Tibial nerve (tissue), 4 donors: ENCODE measurements at regions not wholly inside any gene's neighbourhood (a gene's known extent, or its start where the extent isn't known, plus 50 kb on each side); places are given as distances from the start of the nearest gene placed in this dataset.
A peak's percentile ranks its signal among the peaks of the same experiment; 100 is the strongest.

ENCODE experiments used
- DNase-seq, 2 donors: peaks; one replicate each; pipeline ENCODE4 v3.0.0-alpha.2; 2019; ENCODE audit warnings: low spot score in 2 of 2
- H3K27ac ChIP-seq, 4 donors: fragments of 200-600 bp; sonication (generic) in 3 of 4; one replicate each; pipeline ENCODE4 v1.5.1; 2017 to 2019; ENCODE audit warnings: mild to moderate bottlenecking in 1 of 4
- H3K27me3 ChIP-seq, 2 donors: fragments of 200-600 bp; sonication (generic) in 1 of 2; one replicate each; pipeline versions ENCODE4 v1.5.1 to v1.6.0; 2017 to 2019
- H3K36me3 ChIP-seq, 3 donors: fragments of 200-600 bp; sonication (generic); one replicate each; pipeline ENCODE4 v1.5.1; 2018 to 2019
- H3K4me1 ChIP-seq, 4 donors: fragments of 200-600 bp; sonication (generic) in 3 of 4; one replicate each; pipeline ENCODE4 v1.5.1; 2017 to 2019
- H3K4me3 ChIP-seq, 4 donors: fragments of 200-600 bp; sonication (generic) in 3 of 4; one replicate each; pipeline ENCODE4 v1.5.1; 2017 to 2019; ENCODE audit warnings: mild to moderate bottlenecking in 1 of 4, moderate library complexity in 1 of 4
- H3K9me3 ChIP-seq, 4 donors: fragments of 200-600 bp; sonication (generic) in 3 of 4; one replicate each; pipeline ENCODE4 v1.5.1; 2017 to 2019
- EP300 ChIP-seq, 2 donors: sonication (generic); formaldehyde crosslinking; IDR thresholded peaks; one replicate each; pipeline ENCODE4 v1.6.1; 2017; ENCODE audit warnings: antibody characterized with exemption in 2 of 2, mild to moderate bottlenecking in 1 of 2
- POLR2A ChIP-seq, 2 donors: fragments of 450-650 bp; IDR thresholded peaks; one replicate each; pipeline ENCODE4 v1.6.1; 2017; ENCODE audit warnings: antibody characterized with exemption in 2 of 2, mild to moderate bottlenecking in 2 of 2, moderate library complexity in 2 of 2
- WGBS, 2 donors: methylation state at CpG; one replicate each; pipeline ENCODE4 v1.1.5; 2018; 5-methylcytosine and 5-hydroxymethylcytosine counted together
- TF ChIP-seq, protein P1 (sequence below), 5 experiments: fragments of 200-600 bp in 3 of 5; fragments of 450-650 bp in 2 of 5; sonication (generic) in 3 of 5; IDR thresholded peaks; one replicate each; pipeline ENCODE4 v1.5.1; 2016 to 2019; ENCODE audit warnings: antibody characterized with exemption in 5 of 5, mild to moderate bottlenecking in 3 of 5, moderate library complexity in 2 of 5

DNA sequence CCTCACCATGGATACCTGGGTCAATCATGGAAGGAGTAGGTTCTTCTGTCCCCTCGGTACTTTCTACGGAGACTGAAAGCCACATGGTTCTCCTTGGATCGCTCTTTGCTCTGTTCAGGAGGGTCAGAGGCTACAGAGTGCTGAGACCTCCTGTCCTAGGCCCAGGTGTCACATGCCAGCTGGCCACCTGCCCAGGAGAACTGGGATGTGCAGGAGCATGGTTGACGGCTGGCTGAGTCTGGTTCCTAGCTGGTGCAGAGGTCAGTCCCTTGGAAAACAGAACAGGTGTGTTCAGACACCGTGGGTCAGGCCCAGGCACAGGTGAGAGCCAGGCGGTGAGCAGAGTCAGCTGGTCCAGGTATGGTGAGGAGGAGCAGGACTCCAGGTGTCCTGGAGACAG is 416.3 kb downstream of the IRX1 start:
- Histone ChIP-seq H3K4me1 (peaks cover 0 to 25% (median 3%) of the 10 kb centered on the region in 4 donors), H3K4me3 (no peak overlapping the region), H3K27ac (no peak overlapping the region), H3K9me3 (no peaks in the 10 kb centered on the region), H3K27me3 (no peaks in the 10 kb centered on the region), H3K36me3 (no peaks in the 10 kb centered on the region)
- WGBS, 2 donors = 88 to 92% methylated on average over 5 to 6 of the region's 6 CpGs
- TF ChIP-seq EP300 (IDR thresholded peaks at IDR 0.05) = no peak
- TF ChIP-seq, protein P1, sequence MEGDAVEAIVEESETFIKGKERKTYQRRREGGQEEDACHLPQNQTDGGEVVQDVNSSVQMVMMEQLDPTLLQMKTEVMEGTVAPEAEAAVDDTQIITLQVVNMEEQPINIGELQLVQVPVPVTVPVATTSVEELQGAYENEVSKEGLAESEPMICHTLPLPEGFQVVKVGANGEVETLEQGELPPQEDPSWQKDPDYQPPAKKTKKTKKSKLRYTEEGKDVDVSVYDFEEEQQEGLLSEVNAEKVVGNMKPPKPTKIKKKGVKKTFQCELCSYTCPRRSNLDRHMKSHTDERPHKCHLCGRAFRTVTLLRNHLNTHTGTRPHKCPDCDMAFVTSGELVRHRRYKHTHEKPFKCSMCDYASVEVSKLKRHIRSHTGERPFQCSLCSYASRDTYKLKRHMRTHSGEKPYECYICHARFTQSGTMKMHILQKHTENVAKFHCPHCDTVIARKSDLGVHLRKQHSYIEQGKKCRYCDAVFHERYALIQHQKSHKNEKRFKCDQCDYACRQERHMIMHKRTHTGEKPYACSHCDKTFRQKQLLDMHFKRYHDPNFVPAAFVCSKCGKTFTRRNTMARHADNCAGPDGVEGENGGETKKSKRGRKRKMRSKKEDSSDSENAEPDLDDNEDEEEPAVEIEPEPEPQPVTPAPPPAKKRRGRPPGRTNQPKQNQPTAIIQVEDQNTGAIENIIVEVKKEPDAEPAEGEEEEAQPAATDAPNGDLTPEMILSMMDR (IDR thresholded peaks at IDR 0.05) = no peak
- no peak for TF ChIP-seq POLR2A (IDR thresholded peaks at IDR 0.05)
- DNase-seq = no peak

DNA sequence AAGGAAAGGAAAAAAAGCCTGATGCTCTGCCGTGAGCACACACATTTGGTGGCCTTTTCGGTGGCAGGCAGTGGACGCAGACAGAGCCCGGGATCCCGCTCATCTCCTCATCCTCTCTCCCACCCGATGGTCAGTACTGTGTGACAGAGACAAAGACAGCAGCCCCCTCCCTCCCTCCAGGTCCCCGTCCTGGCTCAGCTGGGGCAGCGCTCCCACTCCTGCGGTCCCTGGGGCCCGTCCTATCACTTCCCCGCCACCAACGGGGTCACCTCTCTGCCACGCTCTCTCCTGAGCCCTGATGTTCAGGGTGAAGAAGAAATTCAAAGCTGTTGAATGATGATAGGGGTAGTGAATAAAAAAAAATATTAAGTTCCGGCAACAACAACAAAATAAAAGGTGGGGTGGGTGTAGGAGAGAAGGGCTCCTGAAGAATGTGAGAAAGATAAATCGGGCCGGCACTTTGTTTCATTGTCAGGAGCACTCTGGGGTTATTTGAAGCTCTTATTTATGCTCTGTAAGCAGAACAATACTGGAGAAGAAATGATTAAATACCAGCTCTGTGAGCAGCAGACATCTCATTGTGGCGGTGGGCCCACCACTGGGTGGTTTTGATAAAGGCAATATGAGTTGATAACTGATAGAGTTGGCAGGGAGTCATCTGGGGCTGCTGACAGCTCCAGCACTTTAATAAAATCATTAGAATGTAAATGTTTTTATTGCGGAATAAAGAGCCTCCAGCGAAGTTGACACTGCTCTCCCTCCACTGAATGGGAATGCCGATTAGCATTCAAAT is 417.7 kb downstream of the IRX1 start:
- Histone ChIP-seq H3K27me3 (no peaks in the 10 kb centered on the region), H3K9me3 (no peaks in the 10 kb centered on the region), H3K4me3 (no peak overlapping the region), H3K36me3 (no peaks in the 10 kb centered on the region), H3K27ac (no peak overlapping the region), H3K4me1 (peaks cover 0 to 28% (median 3%) of the 10 kb centered on the region in 4 donors)
- WGBS, 2 donors = 83 to 89% methylated on average over 20 of the region's 20 CpGs
- TF ChIP-seq, protein P1 (IDR thresholded peaks at IDR 0.05) = no peak
- no peak for TF ChIP-seq EP300 (IDR thresholded peaks at IDR 0.05)
- TF ChIP-seq POLR2A (IDR thresholded peaks at IDR 0.05) = no peak
- no peak for DNase-seq

- Histone ChIP-seq H3K9me3 (no peaks in the 10 kb centered on the region), H3K4me1 (peaks cover 0 to 45% (median 10%) of the 10 kb centered on the region in 4 donors), H3K27ac (peak overlapping the region in 2 of 4 donors; percentile 26 to 45), H3K36me3 (no peaks in the 10 kb centered on the region), H3K4me3 (no peak overlapping the region), H3K27me3 (no peaks in the 10 kb centered on the region)
- no peak for TF ChIP-seq EP300 (IDR thresholded peaks at IDR 0.05)
- TF ChIP-seq, protein P1 (IDR thresholded peaks at IDR 0.05) = no peak
- no peak for TF ChIP-seq POLR2A (IDR thresholded peaks at IDR 0.05)
- DNase-seq = no peak
- WGBS, 2 donors = 63 to 68% methylated on average over 4 of the region's 4 CpGs
These were observed 420.1 kb downstream of the IRX1 start for GRCh38 chr5:4015709-4016108.

GRCh38 chr5:4017076-4017803 is 421.6 kb downstream of the IRX1 start:
- no peaks in the 10 kb centered on the region for H3K27me3 ChIP-seq
- H3K9me3 ChIP-seq = no peaks in the 10 kb centered on the region
- H3K36me3 ChIP-seq = no peaks in the 10 kb centered on the region
- TF ChIP-seq EP300 (IDR thresholded peaks at IDR 0.05) (no peak), POLR2A (IDR thresholded peaks at IDR 0.05) (no peak)
- TF ChIP-seq, protein P1 (IDR thresholded peaks at IDR 0.05) = no peak
- no peak for DNase-seq
- no peak overlapping the region for H3K4me3 ChIP-seq
- H3K27ac ChIP-seq = peak overlapping the region in 3 of 4 donors; percentile 19 to 73 (median 55)
- WGBS, 2 donors = 76 to 78% methylated on average over 5 of the region's 5 CpGs
- H3K4me1 ChIP-seq = peaks cover 0 to 50% (median 11%) of the 10 kb centered on the region in 4 donors

DNA sequence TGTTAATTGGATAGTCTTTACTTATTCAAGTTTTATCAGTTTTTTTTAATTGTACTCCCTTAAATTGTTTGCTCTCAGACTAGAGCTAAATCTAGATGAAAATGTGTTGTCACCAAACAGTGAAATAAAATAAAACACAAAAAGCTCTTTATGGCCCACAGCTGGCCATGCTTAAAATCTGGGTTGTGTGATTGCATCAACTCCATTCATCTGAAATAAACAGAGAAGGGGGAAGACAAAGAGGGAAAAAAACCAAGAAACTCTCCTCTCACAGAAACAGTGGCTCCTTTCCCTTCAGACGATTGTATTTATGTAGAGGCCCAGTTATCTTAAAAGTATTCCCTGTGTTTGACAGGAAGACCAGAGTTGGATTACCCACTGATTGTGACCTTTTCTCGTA is 422.4 kb downstream of the IRX1 start:
- WGBS, 2 donors = 30 to 37% methylated on average over 2 of the region's 2 CpGs
- H3K4me3 ChIP-seq = no peak overlapping the region
- H3K27ac ChIP-seq = peak overlapping the region in 3 of 4 donors; percentile 55 to 73 (median 57)
- H3K9me3 ChIP-seq = no peaks in the 10 kb centered on the region
- DNase-seq = no peak
- H3K36me3 ChIP-seq = no peaks in the 10 kb centered on the region
- no peaks in the 10 kb centered on the region for H3K27me3 ChIP-seq
- peaks cover 0 to 55% (median 11%) of the 10 kb centered on the region in 4 donors for H3K4me1 ChIP-seq
- TF ChIP-seq, protein P1 (IDR thresholded peaks at IDR 0.05) = no peak
- TF ChIP-seq EP300 (IDR thresholded peaks at IDR 0.05) = peak in 1 of 2 donors; percentile 29
- no peak for TF ChIP-seq POLR2A (IDR thresholded peaks at IDR 0.05)
